WTC11 (cell line): ENCODE measurements at regions not wholly inside any gene's neighbourhood (a gene's known extent, or its start where the extent isn't known, plus 50 kb on each side); places are given as distances from the start of the nearest gene placed in this dataset.

Source experiments
- ATAC-seq: fragments of 200-7000 bp; cut with Tn5 transposase; 2 replicates; pipeline ENCODE4 v1.10.0; 2021; ENCODE audit warnings: mild to moderate bottlenecking, moderate library complexity
- CTCF ChIA-PET: fragments of 300-600 bp; sonication (Branson Sonifier 250); formaldehyde crosslinking; loops from one replicate; lab custom pipeline; 2021; ENCODE audit warnings: antibody characterized with exemption; lab: Charles Lee
- POLR2A ChIA-PET: fragments of 350-600 bp; sonication (Branson Sonifier 250); formaldehyde crosslinking; loops from one replicate; lab custom pipeline; 2021; ENCODE audit warnings: antibody characterized with exemption; lab: Charles Lee
- DNase-seq: peaks from one replicate; pipeline ENCODE4 v3.0.0; 2021; ENCODE audit warnings: low spot score
- H3K27ac Mint-ChIP-seq: 2 replicates; pipeline ENCODE4 v1.8.0; 2021; ENCODE audit warnings: mixed read lengths
- H3K27me3 Mint-ChIP-seq: 2 replicates; pipeline ENCODE4 v1.8.0; 2021; ENCODE audit warnings: low read depth, mild to moderate bottlenecking, moderate library complexity, mixed read lengths
- H3K36me3 Mint-ChIP-seq: 2 replicates; pipeline ENCODE4 v1.8.0; 2021; ENCODE audit warnings: mixed read lengths
- H3K4me1 Mint-ChIP-seq: 2 replicates; pipeline ENCODE4 v1.8.0; 2022; ENCODE audit warnings: mixed read lengths
- H3K4me3 Mint-ChIP-seq: 2 replicates; pipeline ENCODE4 v1.8.0; 2021; ENCODE audit warnings: mild to moderate bottlenecking, moderate library complexity, mixed read lengths
- H3K9me3 Mint-ChIP-seq: 2 replicates; pipeline ENCODE4 v1.8.0; 2021; ENCODE audit warnings: mixed read lengths
- CBFB ChIP-seq: sonication (generic); formaldehyde crosslinking; IDR thresholded peaks from 2 replicates; pipeline ENCODE4 v1.8.1; 2022; ENCODE audit warnings: mild to moderate bottlenecking, low read depth, missing genetic modification reagents
- CREM ChIP-seq: sonication (generic); formaldehyde crosslinking; IDR thresholded peaks from 2 replicates; pipeline ENCODE4 v1.8.1; 2022; ENCODE audit warnings: mild to moderate bottlenecking, missing genetic modification reagents, moderate library complexity
- E2F1 ChIP-seq: sonication (generic); formaldehyde crosslinking; IDR thresholded peaks from 2 replicates; pipeline ENCODE4 v1.8.0; 2022; ENCODE audit warnings: mild to moderate bottlenecking, missing genetic modification reagents
- ERG ChIP-seq: fragments of 250-450 bp; sonication (Bioruptor Pico); IDR thresholded peaks from 2 replicates; pipeline ENCODE4 v1.8.0; 2021; ENCODE audit warnings: mild to moderate bottlenecking
- JUN ChIP-seq: sonication (generic); formaldehyde crosslinking; IDR thresholded peaks from 2 replicates; pipeline ENCODE4 v1.8.0; 2023; ENCODE audit warnings: mild to moderate bottlenecking, missing genetic modification reagents
- MAX ChIP-seq: sonication (generic); formaldehyde crosslinking; IDR thresholded peaks from 2 replicates; pipeline ENCODE4 v1.8.0; 2022; ENCODE audit warnings: mild to moderate bottlenecking, missing genetic modification reagents
- MYBL2 ChIP-seq: sonication (generic); formaldehyde crosslinking; IDR thresholded peaks from 2 replicates; pipeline ENCODE4 v1.8.1; 2023; ENCODE audit warnings: mild to moderate bottlenecking, moderate library complexity, missing genetic modification reagents
- NFATC4 ChIP-seq: fragments of 250-450 bp; sonication (Bioruptor Pico); IDR thresholded peaks from 2 replicates; pipeline ENCODE4 v1.9.0; 2021; ENCODE audit warnings: mild to moderate bottlenecking
- NFYB ChIP-seq: sonication (generic); formaldehyde crosslinking; conservative IDR thresholded peaks from 2 replicates; pipeline ENCODE4 v1.8.0; 2022; ENCODE audit warnings: low read depth, missing genetic modification reagents
- NR2C2 ChIP-seq: sonication (generic); formaldehyde crosslinking; IDR thresholded peaks from 2 replicates; pipeline ENCODE4 v1.8.0; 2022; ENCODE audit warnings: mild to moderate bottlenecking, missing genetic modification reagents
- NR3C1 ChIP-seq: sonication (generic); formaldehyde crosslinking; conservative IDR thresholded peaks from 2 replicates; pipeline ENCODE4 v1.8.1; 2023; ENCODE audit warnings: low read depth, mild to moderate bottlenecking, missing genetic modification reagents
- PRDM15 ChIP-seq: sonication (generic); formaldehyde crosslinking; IDR thresholded peaks from 2 replicates; pipeline ENCODE4 v1.8.0; 2022; ENCODE audit warnings: missing genetic modification reagents
- RORB ChIP-seq: fragments of 250-450 bp; sonication (Bioruptor Pico); IDR thresholded peaks from 2 replicates; pipeline ENCODE4 v1.9.0; 2021; ENCODE audit warnings: mild to moderate bottlenecking
- SMAD3 ChIP-seq: sonication (generic); formaldehyde crosslinking; IDR thresholded peaks from 2 replicates; pipeline ENCODE4 v1.8.0; 2022; ENCODE audit warnings: missing genetic modification reagents, mild to moderate bottlenecking, borderline replicate concordance
- TEAD1 ChIP-seq: sonication (generic); formaldehyde crosslinking; IDR thresholded peaks from 2 replicates; pipeline ENCODE4 v1.8.0; 2022; ENCODE audit warnings: mild to moderate bottlenecking, missing genetic modification reagents
- TEAD4 ChIP-seq: sonication (generic); formaldehyde crosslinking; IDR thresholded peaks from 2 replicates; pipeline ENCODE4 v1.8.0; 2022; ENCODE audit warnings: mild to moderate bottlenecking, missing genetic modification reagents
- ZNF121 ChIP-seq: sonication (generic); formaldehyde crosslinking; IDR thresholded peaks from 2 replicates; pipeline ENCODE4 v1.8.0; 2023; ENCODE audit warnings: missing genetic modification reagents
- ZNF138 ChIP-seq: sonication (generic); formaldehyde crosslinking; conservative IDR thresholded peaks from 2 replicates; pipeline ENCODE4 v1.8.1; 2022; ENCODE audit warnings: mild to moderate bottlenecking, moderate library complexity, missing genetic modification reagents
- ZNF232 ChIP-seq: sonication (generic); formaldehyde crosslinking; IDR thresholded peaks from 2 replicates; pipeline ENCODE4 v1.8.0; 2022; ENCODE audit warnings: mild to moderate bottlenecking, missing genetic modification reagents
- ZNF671 ChIP-seq: fragments of 250-450 bp; sonication (Bioruptor Pico); IDR thresholded peaks from 2 replicates; pipeline ENCODE4 v1.8.0; 2021; ENCODE audit warnings: mild to moderate bottlenecking
- TF ChIP-seq, protein P1 (sequence below): sonication (generic); formaldehyde crosslinking; IDR thresholded peaks from 2 replicates; pipeline ENCODE4 v1.8.1; 2022; ENCODE audit warnings: low read depth, mild to moderate bottlenecking, moderate library complexity, missing genetic modification reagents, borderline replicate concordance
- TF ChIP-seq, protein P2 (sequence below): sonication (generic); formaldehyde crosslinking; IDR thresholded peaks from 2 replicates; pipeline ENCODE4 v1.8.0; 2023; ENCODE audit warnings: missing genetic modification reagents, mild to moderate bottlenecking, borderline replicate concordance
- TF ChIP-seq, protein P3 (sequence below): sonication (generic); formaldehyde crosslinking; conservative IDR thresholded peaks from 2 replicates; pipeline ENCODE4 v1.8.1; 2022; ENCODE audit warnings: mild to moderate bottlenecking, missing genetic modification reagents

DNA sequence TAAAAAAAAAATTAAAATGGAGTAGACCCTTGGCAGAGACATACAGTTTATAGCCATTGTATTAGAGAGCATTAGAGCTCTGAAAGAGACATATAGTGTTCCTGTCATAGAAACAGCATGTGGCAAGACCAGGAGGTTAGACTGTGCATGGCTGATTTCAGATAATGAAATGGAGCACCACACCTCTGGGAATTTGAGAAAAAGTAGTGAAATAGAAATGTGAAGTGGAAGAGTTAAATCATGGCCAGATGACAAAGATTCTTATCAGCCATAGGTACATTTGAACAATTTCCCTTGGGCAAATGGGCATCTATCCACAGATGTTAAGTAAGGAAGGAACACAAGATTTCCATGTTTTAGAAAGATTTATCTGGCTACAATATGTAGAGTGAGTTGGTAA, 1083.1 kb downstream of the PLA2G4A start:
- Mint-ChIP-seq H3K27me3 (no peaks in the 10 kb centered on the region), H3K9me3 (no peaks in the 10 kb centered on the region), H3K4me1 (peaks cover 34% of the 10 kb centered on the region), H3K27ac (no peak overlapping the region), H3K4me3 (no peak overlapping the region)
- POLR2A ChIA-PET, result no interaction called here
- no peak for DNase-seq
- CTCF ChIA-PET, result no interaction called here
- no peak for ATAC-seq
- TF ChIP-seq CREM (CRISPR knock-in tag) (no peak), NR2C2 (CRISPR knock-in tag) (no peak), CBFB (CRISPR knock-in tag) (no peak), E2F1 (CRISPR knock-in tag) (no peak), TEAD4 (CRISPR knock-in tag) (no peak), MAX (CRISPR knock-in tag) (no peak), ZNF121 (no peak), ERG (CRISPR knock-in tag) (no peak), ZNF138 (CRISPR knock-in tag) (no peak)
- TF ChIP-seq, protein P1, sequence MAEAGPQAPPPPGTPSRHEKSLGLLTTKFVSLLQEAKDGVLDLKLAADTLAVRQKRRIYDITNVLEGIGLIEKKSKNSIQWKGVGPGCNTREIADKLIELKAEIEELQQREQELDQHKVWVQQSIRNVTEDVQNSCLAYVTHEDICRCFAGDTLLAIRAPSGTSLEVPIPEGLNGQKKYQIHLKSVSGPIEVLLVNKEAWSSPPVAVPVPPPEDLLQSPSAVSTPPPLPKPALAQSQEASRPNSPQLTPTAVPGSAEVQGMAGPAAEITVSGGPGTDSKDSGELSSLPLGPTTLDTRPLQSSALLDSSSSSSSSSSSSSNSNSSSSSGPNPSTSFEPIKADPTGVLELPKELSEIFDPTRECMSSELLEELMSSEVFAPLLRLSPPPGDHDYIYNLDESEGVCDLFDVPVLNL (CRISPR knock-in tag), result no peak
- TF ChIP-seq, protein P2, sequence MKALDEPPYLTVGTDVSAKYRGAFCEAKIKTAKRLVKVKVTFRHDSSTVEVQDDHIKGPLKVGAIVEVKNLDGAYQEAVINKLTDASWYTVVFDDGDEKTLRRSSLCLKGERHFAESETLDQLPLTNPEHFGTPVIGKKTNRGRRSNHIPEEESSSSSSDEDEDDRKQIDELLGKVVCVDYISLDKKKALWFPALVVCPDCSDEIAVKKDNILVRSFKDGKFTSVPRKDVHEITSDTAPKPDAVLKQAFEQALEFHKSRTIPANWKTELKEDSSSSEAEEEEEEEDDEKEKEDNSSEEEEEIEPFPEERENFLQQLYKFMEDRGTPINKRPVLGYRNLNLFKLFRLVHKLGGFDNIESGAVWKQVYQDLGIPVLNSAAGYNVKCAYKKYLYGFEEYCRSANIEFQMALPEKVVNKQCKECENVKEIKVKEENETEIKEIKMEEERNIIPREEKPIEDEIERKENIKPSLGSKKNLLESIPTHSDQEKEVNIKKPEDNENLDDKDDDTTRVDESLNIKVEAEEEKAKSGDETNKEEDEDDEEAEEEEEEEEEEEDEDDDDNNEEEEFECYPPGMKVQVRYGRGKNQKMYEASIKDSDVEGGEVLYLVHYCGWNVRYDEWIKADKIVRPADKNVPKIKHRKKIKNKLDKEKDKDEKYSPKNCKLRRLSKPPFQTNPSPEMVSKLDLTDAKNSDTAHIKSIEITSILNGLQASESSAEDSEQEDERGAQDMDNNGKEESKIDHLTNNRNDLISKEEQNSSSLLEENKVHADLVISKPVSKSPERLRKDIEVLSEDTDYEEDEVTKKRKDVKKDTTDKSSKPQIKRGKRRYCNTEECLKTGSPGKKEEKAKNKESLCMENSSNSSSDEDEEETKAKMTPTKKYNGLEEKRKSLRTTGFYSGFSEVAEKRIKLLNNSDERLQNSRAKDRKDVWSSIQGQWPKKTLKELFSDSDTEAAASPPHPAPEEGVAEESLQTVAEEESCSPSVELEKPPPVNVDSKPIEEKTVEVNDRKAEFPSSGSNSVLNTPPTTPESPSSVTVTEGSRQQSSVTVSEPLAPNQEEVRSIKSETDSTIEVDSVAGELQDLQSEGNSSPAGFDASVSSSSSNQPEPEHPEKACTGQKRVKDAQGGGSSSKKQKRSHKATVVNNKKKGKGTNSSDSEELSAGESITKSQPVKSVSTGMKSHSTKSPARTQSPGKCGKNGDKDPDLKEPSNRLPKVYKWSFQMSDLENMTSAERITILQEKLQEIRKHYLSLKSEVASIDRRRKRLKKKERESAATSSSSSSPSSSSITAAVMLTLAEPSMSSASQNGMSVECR, result no peak
- TF ChIP-seq, protein P3, sequence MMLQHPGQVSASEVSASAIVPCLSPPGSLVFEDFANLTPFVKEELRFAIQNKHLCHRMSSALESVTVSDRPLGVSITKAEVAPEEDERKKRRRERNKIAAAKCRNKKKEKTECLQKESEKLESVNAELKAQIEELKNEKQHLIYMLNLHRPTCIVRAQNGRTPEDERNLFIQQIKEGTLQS (CRISPR knock-in tag), result no peak
- TF ChIP-seq, all 79 proteins: peak for 0
- H3K36me3 Mint-ChIP-seq, result no peaks in the 10 kb centered on the region

- Mint-ChIP-seq H3K4me3 (no peak overlapping the region), H3K27me3 (no peaks in the 10 kb centered on the region), H3K4me1 (peaks cover 3% of the 10 kb centered on the region), H3K27ac (no peak overlapping the region), H3K36me3 (no peaks in the 10 kb centered on the region), H3K9me3 (no peaks in the 10 kb centered on the region)
- no peak for DNase-seq
- ChIA-PET CTCF (no interaction called here), POLR2A (no interaction called here)
- no peak for ATAC-seq
- no peak for TF ChIP-seq MYBL2 (CRISPR knock-in tag)
- TF ChIP-seq NR3C1 (CRISPR knock-in tag), result no peak
- TF ChIP-seq CBFB (CRISPR knock-in tag), result no peak
These were observed 1092.2 kb downstream of the PLA2G4A start for GRCh38 chr1:187920976-187921375.

DNA sequence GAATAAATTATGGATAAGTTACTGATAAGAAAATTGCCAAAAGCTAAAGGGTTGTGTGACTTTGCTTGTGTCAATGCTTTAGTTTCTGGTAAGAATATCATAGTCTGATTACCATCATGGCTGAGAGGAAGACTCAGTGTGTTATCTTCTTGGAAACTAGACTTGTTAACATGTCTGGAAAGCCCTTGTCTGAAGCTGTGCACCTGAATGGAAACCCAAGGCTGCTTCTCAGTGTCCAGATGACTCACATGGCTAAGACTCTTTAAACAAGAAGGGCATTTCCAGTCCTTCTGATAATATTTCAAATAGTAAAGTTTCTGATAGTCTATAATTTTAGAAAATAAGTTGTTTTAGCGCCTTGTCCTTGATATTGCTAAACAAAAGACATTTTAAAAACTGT, 1092.7 kb downstream of the PLA2G4A start:
- no peaks in the 10 kb centered on the region for H3K27me3 Mint-ChIP-seq
- TF ChIP-seq ZNF671 (CRISPR knock-in tag) (no peak), TEAD1 (CRISPR knock-in tag) (no peak), NFATC4 (no peak), SMAD3 (no peak), ZNF232 (CRISPR knock-in tag) (no peak), NR3C1 (CRISPR knock-in tag) (no peak), PRDM15 (CRISPR knock-in tag) (no peak), NFYB (CRISPR knock-in tag) (no peak), JUN (CRISPR knock-in tag) (no peak), RORB (CRISPR knock-in tag) (no peak)

More for the DNA sequence above, 1092.7 kb downstream of the PLA2G4A start:
- ATAC-seq (no peak), DNase-seq (no peak)
- Mint-ChIP-seq H3K4me3 (no peak overlapping the region), H3K9me3 (no peaks in the 10 kb centered on the region), H3K27ac (no peak overlapping the region), H3K36me3 (no peaks in the 10 kb centered on the region), H3K4me1 (peaks cover 3% of the 10 kb centered on the region)
- ChIA-PET CTCF (no interaction called here), POLR2A (no interaction called here)
